ENCODE measurements at regions not wholly inside any gene's neighbourhood (a gene's known extent, or its start where the extent isn't known, plus 50 kb on each side); places are given as distances from the start of the nearest gene placed in this dataset.

GRCh38 chr18:67919316-67919715 lies 402.8 kb upstream of the DSEL start:
- Histone ChIP-seq H3K9me3 (no peaks in the 10 kb centered on the region), H3K27ac (no peak overlapping the region), H3K4me3 (no peak overlapping the region), H3K4me1 (no peaks in the 10 kb centered on the region), H3K36me3 (no peaks in the 10 kb centered on the region), H3K27me3 (no peaks in the 10 kb centered on the region)
- no peak for TF ChIP-seq POLR2A (IDR thresholded peaks at IDR 0.05)
- TF ChIP-seq, protein P1, sequence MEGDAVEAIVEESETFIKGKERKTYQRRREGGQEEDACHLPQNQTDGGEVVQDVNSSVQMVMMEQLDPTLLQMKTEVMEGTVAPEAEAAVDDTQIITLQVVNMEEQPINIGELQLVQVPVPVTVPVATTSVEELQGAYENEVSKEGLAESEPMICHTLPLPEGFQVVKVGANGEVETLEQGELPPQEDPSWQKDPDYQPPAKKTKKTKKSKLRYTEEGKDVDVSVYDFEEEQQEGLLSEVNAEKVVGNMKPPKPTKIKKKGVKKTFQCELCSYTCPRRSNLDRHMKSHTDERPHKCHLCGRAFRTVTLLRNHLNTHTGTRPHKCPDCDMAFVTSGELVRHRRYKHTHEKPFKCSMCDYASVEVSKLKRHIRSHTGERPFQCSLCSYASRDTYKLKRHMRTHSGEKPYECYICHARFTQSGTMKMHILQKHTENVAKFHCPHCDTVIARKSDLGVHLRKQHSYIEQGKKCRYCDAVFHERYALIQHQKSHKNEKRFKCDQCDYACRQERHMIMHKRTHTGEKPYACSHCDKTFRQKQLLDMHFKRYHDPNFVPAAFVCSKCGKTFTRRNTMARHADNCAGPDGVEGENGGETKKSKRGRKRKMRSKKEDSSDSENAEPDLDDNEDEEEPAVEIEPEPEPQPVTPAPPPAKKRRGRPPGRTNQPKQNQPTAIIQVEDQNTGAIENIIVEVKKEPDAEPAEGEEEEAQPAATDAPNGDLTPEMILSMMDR (IDR thresholded peaks at IDR 0.05), result no peak
- no peak for DNase-seq

- Histone ChIP-seq H3K27me3 (no peaks in the 10 kb centered on the region), H3K36me3 (no peaks in the 10 kb centered on the region), H3K4me3 (no peak overlapping the region), H3K27ac (no peak overlapping the region), H3K9me3 (no peaks in the 10 kb centered on the region), H3K4me1 (no peaks in the 10 kb centered on the region)
- DNase-seq, result no peak
- TF ChIP-seq, protein P1 (IDR thresholded peaks at IDR 0.05), result no peak
- TF ChIP-seq POLR2A (IDR thresholded peaks at IDR 0.05), result no peak
Observed at GRCh38 chr18:67916097-67916496, 399.6 kb upstream of the DSEL start.

GRCh38 chr18:67913040-67913439 lies 396.5 kb upstream of the DSEL start:
- Histone ChIP-seq H3K4me3 (no peak overlapping the region), H3K27ac (no peak overlapping the region), H3K4me1 (no peaks in the 10 kb centered on the region), H3K9me3 (no peaks in the 10 kb centered on the region), H3K36me3 (no peaks in the 10 kb centered on the region), H3K27me3 (no peaks in the 10 kb centered on the region)
- no peak for DNase-seq
- TF ChIP-seq POLR2A (IDR thresholded peaks at IDR 0.05), result no peak
- TF ChIP-seq, protein P1 (IDR thresholded peaks at IDR 0.05), result no peak

DNA sequence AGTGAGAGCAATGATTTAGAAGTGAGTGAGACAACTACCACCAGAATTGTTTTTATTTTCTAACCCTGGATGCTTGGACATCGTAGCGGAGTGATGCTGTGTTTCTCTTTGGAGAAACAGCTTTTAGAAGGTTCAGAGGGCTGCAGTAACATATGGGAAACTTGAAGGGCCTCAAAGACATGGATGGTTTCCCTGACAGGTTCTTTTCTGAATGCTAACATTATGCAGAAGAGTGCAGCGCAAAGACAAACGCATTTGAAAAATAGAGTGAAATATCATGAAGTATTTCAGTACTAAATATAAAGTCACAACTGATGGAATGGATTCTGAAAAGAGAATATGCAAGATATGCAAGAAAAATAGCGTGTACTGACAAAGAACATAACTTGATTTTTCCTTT lies 385.1 kb upstream of the DSEL start:
- no peak overlapping the region for H3K4me3 ChIP-seq
- H3K9me3 ChIP-seq, result no peaks in the 10 kb centered on the region
- no peaks in the 10 kb centered on the region for H3K36me3 ChIP-seq
- DNase-seq, result no peak
- no peaks in the 10 kb centered on the region for H3K4me1 ChIP-seq
- H3K27ac ChIP-seq, result no peak overlapping the region
- no peaks in the 10 kb centered on the region for H3K27me3 ChIP-seq
- no peak for TF ChIP-seq POLR2A (IDR thresholded peaks at IDR 0.05)
- TF ChIP-seq, protein P1 (IDR thresholded peaks at IDR 0.05), result no peak

GRCh38 chr18:67896451-67896850 lies 379.9 kb upstream of the DSEL start:
- Histone ChIP-seq H3K27ac (no peak overlapping the region), H3K36me3 (no peaks in the 10 kb centered on the region), H3K4me3 (no peak overlapping the region), H3K9me3 (no peaks in the 10 kb centered on the region), H3K27me3 (no peaks in the 10 kb centered on the region), H3K4me1 (no peaks in the 10 kb centered on the region)
- TF ChIP-seq, protein P1 (IDR thresholded peaks at IDR 0.05), result no peak
- TF ChIP-seq POLR2A (IDR thresholded peaks at IDR 0.05), result no peak
- DNase-seq, result no peak

DNA sequence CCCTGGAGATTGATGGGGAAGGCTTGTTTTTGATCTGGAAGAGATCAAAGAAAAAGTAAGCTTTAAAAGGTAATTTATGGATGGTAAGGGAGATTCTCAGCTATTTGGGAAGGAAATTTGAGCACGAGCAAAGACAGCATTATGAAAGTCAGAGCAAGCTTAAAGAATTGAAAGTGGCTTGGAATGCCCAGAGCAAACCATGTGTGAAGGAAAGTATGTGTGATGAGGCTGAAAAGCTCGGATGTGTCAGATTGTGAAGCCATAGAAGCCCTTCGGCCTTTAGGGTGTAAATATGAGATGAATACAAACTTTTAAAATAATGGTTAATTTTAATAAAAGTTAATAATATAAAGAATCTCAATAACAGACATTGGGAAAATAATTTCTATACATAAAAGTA lies 377.4 kb upstream of the DSEL start:
- Histone ChIP-seq H3K9me3 (no peaks in the 10 kb centered on the region), H3K27ac (no peak overlapping the region), H3K27me3 (no peaks in the 10 kb centered on the region), H3K36me3 (no peaks in the 10 kb centered on the region), H3K4me3 (no peak overlapping the region), H3K4me1 (no peaks in the 10 kb centered on the region)
- no peak for TF ChIP-seq POLR2A (IDR thresholded peaks at IDR 0.05)
- TF ChIP-seq, protein P1 (IDR thresholded peaks at IDR 0.05), result no peak
- no peak for DNase-seq

All from Peyer's patch (tissue), 4 donors.